ENCODE measurements at regions not wholly inside any gene's neighbourhood (a gene's known extent, or its start where the extent isn't known, plus 50 kb on each side); places are given as distances from the start of the nearest gene placed in this dataset.

DNA sequence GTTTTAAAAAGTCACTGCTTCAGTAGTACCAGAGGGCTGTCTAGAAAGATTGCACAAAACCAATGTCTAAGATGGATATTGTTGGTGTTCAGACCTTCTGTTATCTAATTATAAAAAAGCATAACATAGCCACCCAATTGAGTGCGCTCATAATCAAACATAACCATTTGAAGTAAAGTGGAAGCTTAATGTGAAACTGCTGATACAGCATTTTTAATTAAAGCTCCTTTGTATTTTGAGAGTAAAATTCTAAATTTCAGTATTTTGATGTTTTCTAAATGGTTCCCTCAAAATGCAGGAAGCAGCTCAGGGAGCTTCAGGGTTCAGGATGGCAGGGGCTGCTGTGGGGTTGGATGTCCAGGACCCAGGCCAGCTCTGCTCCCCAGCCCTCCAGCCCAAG lies 291.8 kb upstream of the ZFP64 start:
- TF ChIP-seq, protein P1, sequence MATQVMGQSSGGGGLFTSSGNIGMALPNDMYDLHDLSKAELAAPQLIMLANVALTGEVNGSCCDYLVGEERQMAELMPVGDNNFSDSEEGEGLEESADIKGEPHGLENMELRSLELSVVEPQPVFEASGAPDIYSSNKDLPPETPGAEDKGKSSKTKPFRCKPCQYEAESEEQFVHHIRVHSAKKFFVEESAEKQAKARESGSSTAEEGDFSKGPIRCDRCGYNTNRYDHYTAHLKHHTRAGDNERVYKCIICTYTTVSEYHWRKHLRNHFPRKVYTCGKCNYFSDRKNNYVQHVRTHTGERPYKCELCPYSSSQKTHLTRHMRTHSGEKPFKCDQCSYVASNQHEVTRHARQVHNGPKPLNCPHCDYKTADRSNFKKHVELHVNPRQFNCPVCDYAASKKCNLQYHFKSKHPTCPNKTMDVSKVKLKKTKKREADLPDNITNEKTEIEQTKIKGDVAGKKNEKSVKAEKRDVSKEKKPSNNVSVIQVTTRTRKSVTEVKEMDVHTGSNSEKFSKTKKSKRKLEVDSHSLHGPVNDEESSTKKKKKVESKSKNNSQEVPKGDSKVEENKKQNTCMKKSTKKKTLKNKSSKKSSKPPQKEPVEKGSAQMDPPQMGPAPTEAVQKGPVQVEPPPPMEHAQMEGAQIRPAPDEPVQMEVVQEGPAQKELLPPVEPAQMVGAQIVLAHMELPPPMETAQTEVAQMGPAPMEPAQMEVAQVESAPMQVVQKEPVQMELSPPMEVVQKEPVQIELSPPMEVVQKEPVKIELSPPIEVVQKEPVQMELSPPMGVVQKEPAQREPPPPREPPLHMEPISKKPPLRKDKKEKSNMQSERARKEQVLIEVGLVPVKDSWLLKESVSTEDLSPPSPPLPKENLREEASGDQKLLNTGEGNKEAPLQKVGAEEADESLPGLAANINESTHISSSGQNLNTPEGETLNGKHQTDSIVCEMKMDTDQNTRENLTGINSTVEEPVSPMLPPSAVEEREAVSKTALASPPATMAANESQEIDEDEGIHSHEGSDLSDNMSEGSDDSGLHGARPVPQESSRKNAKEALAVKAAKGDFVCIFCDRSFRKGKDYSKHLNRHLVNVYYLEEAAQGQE (IDR thresholded peaks at IDR 0.05; ENCODE audit: low read depth), result no peak
- no peak for TF ChIP-seq POLR2A (IDR thresholded peaks at IDR 0.05; ENCODE audit: borderline replicate concordance, extremely low read depth, insufficient read depth, insufficient read length)

All from HCT116 (cell line).